ENCODE measurements at regions not wholly inside any gene's neighbourhood (a gene's known extent, or its start where the extent isn't known, plus 50 kb on each side); places are given as distances from the start of the nearest gene placed in this dataset.
"Not testable (repeated sequence)": the region's sequence is repeated elsewhere in the genome, so short reads cannot be mapped to it uniquely, and the experiment has no call there.

- no peak overlapping the region for H3K27ac ChIP-seq (ENCODE audit: low read depth, low read length, severe bottlenecking)
- H3K36me3 ChIP-seq (ENCODE audit: control insufficient read depth, insufficient read depth, low read length), result no peaks in the 10 kb centered on the region
- peaks cover 36% of the 10 kb centered on the region for H3K4me1 ChIP-seq (ENCODE audit: control insufficient read depth, insufficient read depth, low read length, poor library complexity, severe bottlenecking)
- WGBS, 2 experiments (ENCODE audit: insufficient coverage in 2 of 2), result 100% methylated on average over 1 to 4 of the region's 6 CpGs
- no peak overlapping the region for H3K4me3 ChIP-seq (ENCODE audit: extremely low read depth, insufficient read depth, low read length, poor library complexity, severe bottlenecking)
- no peaks in the 10 kb centered on the region for H3K9me3 ChIP-seq (ENCODE audit: control insufficient read depth, low read length)
Measured at GRCh38 chr5:174528821-174529544, 195.4 kb upstream of the MSX2 start.

DNA sequence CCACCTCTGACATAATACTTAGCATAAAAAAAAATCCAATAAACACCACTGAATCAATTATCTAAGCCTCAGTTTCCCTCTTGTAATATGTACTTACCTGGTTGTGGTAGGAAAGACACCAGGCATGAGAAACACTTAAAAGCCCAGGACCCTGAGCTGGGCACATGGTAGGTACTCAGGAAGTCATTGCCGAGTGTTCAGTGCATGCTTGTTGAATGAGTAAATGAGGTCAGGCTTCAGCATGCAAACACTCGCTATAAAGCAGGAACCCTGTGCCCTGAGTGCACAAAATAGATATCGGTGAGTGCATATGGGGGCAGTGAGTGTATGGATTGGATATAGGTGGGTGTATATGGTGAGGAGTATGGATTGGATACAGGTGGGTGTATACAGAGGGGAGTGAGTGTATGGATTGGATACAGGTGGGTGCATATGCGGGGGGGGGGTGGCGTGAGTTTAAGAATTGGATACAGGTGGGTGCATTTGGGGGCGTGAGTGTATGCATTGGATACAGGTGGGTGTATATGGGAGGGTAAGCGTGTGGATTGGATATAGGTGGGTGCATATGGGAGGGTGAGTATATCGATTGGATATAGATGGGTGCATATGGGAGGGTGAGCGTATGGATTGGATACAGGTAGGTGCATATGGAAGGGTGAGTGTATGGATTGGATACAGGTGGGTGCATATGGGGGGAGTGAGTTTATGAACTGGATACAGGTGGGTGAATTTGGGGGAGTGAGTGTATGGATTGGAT lies 194.3 kb upstream of the MSX2 start:
- Histone ChIP-seq H3K27ac (ENCODE audit: low read depth, low read length, severe bottlenecking) (no peak overlapping the region), H3K4me1 (ENCODE audit: control insufficient read depth, insufficient read depth, low read length, poor library complexity, severe bottlenecking) (peaks cover 40% of the 10 kb centered on the region), H3K4me3 (ENCODE audit: extremely low read depth, insufficient read depth, low read length, poor library complexity, severe bottlenecking) (no peak overlapping the region), H3K9me3 (ENCODE audit: control insufficient read depth, low read length) (no peaks in the 10 kb centered on the region), H3K36me3 (ENCODE audit: control insufficient read depth, insufficient read depth, low read length) (no peaks in the 10 kb centered on the region)
- WGBS, 2 experiments (ENCODE audit: insufficient coverage in 2 of 2), result 82 to 87% methylated on average over 7 to 9 of the region's 9 CpGs

- Histone ChIP-seq H3K9me3 (ENCODE audit: control insufficient read depth, low read length) (no peaks in the 10 kb centered on the region), H3K4me3 (ENCODE audit: extremely low read depth, insufficient read depth, low read length, poor library complexity, severe bottlenecking) (no peak overlapping the region), H3K4me1 (ENCODE audit: control insufficient read depth, insufficient read depth, low read length, poor library complexity, severe bottlenecking) (peaks cover 40% of the 10 kb centered on the region), H3K36me3 (ENCODE audit: control insufficient read depth, insufficient read depth, low read length) (no peaks in the 10 kb centered on the region), H3K27ac (ENCODE audit: low read depth, low read length, severe bottlenecking) (peak overlapping the region; percentile 93)
- WGBS, 2 experiments (ENCODE audit: insufficient coverage in 2 of 2), result no CpG with 5 or more reads among the region's 7 CpGs
Measured at GRCh38 chr5:174531782-174532191, 192.6 kb upstream of the MSX2 start.

DNA sequence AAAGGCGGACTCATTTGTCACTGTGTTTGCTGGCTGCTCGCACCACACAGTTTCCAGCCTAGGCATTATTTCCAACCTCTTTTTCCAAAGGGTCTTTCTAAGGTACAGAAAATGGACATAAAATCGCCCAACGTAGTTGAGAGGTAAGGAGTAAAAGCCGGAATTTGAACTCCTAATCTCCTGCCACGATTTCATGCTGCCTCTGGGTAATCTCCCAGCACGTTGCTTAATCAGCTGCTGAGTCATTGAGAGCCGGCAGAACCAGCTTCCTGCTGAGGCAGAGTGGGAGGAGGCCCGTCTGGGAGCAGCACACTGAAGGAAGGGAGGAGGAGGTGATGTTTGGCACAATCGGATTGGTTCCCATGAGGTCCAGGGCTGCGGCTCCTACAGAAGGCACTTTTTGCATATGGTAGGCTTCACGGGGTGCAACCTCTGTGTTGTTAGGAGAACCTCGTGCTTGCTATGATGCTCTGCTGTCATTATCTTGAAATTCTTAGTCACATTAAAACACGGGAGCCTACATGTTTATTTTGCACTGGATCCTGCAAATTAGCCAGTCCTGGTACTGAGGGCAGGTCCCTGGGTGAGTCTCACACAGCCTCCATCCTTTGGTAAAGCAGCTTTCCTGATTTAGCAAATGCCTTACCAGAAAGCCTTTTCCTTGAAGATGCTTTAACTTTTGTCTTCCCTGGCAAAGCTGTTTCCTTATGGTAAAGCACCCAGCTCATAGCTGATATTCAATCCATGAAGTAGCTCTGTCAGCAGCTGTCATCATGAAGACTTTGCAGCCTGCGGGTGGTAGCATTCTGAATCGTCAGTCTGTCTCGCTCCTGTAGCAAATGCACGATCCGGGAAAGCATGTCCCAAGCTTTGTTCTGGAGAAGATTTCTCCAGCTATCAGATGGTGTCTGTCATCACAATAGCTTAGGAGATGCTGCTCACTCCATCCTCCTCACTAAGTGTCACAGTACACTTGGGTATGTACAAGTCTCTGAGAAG lies 191.6 kb upstream of the MSX2 start:
- Histone ChIP-seq H3K36me3 (ENCODE audit: control insufficient read depth, insufficient read depth, low read length) (no peaks in the 10 kb centered on the region), H3K27ac (ENCODE audit: low read depth, low read length, severe bottlenecking) (peak overlapping the region; percentile 93), H3K9me3 (ENCODE audit: control insufficient read depth, low read length) (no peaks in the 10 kb centered on the region), H3K4me3 (ENCODE audit: extremely low read depth, insufficient read depth, low read length, poor library complexity, severe bottlenecking) (peak overlapping the region; percentile 14), H3K4me1 (ENCODE audit: control insufficient read depth, insufficient read depth, low read length, poor library complexity, severe bottlenecking) (peaks cover 39% of the 10 kb centered on the region)
- 14 to 21% methylated on average over 14 to 17 of the region's 19 CpGs for WGBS, 2 experiments (ENCODE audit: insufficient coverage in 2 of 2)

DNA sequence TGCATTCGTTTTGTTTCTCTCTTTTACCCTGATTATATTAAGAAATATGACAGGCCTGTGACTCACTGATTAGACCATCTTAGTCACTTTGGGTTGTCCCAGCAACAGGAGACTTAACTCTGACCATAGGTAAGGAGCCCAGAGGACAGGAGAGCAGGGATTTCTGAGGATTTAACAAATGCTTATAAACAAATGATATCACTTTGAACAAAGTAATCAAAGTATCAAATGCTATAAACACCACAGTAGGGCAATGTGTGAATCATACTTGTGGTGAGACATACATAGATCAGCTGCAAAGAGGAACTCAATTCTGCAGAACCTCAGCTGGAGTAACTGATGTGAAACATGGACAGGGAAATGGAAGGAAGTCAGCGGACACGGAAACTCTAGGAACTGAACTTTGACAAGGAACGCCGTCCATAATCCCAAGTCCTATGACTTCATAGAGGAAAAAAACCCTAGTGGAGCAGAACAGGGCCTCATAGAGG lies 190.6 kb upstream of the MSX2 start:
- 86 to 100% methylated on average over 2 to 4 of the region's 5 CpGs for WGBS, 2 experiments (ENCODE audit: insufficient coverage in 2 of 2)
- peak overlapping the region; percentile 93 for H3K27ac ChIP-seq (ENCODE audit: low read depth, low read length, severe bottlenecking)

GRCh38 chr5:174535669-174536068 lies 188.7 kb upstream of the MSX2 start:
- no peaks in the 10 kb centered on the region for H3K36me3 ChIP-seq (ENCODE audit: control insufficient read depth, insufficient read depth, low read length)
- H3K27ac ChIP-seq (ENCODE audit: low read depth, low read length, severe bottlenecking), result no peak overlapping the region
- 100% methylated on average over 2 of the region's 3 CpGs for WGBS, 2 experiments (ENCODE audit: insufficient coverage in 2 of 2)
- no peaks in the 10 kb centered on the region for H3K9me3 ChIP-seq (ENCODE audit: control insufficient read depth, low read length)
- H3K4me3 ChIP-seq (ENCODE audit: extremely low read depth, insufficient read depth, low read length, poor library complexity, severe bottlenecking), result no peak overlapping the region
- peaks cover 39% of the 10 kb centered on the region for H3K4me1 ChIP-seq (ENCODE audit: control insufficient read depth, insufficient read depth, low read length, poor library complexity, severe bottlenecking)

More for the DNA sequence above, 190.6 kb upstream of the MSX2 start:
- Histone ChIP-seq H3K36me3 (ENCODE audit: control insufficient read depth, insufficient read depth, low read length) (no peaks in the 10 kb centered on the region), H3K9me3 (ENCODE audit: control insufficient read depth, low read length) (no peaks in the 10 kb centered on the region), H3K4me3 (ENCODE audit: extremely low read depth, insufficient read depth, low read length, poor library complexity, severe bottlenecking) (no peak overlapping the region), H3K4me1 (ENCODE audit: control insufficient read depth, insufficient read depth, low read length, poor library complexity, severe bottlenecking) (peaks cover 39% of the 10 kb centered on the region)

DNA sequence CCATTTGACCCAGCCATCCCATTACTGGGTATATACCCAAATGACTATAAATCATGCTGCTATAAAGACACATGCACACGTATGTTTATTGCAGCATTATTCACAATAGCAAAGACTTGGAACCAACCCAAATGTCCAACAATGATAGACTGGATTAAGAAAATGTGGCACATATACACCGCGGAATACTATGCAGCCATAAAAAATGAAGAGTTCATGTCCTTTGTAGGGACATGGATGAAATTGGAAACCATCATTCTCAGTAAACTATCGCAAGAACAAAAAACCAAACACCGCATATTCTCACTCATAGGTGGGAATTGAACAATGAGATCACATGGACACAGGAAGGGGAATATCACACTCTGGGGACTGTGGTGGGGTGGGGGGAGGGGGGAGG lies 184.6 kb upstream of the MSX2 start:
- WGBS, 2 experiments (ENCODE audit: insufficient coverage in 2 of 2), result no CpG with 5 or more reads among the region's 5 CpGs
- not testable (repeated sequence) for H3K4me3 ChIP-seq (ENCODE audit: extremely low read depth, insufficient read depth, low read length, poor library complexity, severe bottlenecking); H3K36me3 ChIP-seq (ENCODE audit: control insufficient read depth, insufficient read depth, low read length); H3K27ac ChIP-seq (ENCODE audit: low read depth, low read length, severe bottlenecking); H3K4me1 ChIP-seq (ENCODE audit: control insufficient read depth, insufficient read depth, low read length, poor library complexity, severe bottlenecking); H3K9me3 ChIP-seq (ENCODE audit: control insufficient read depth, low read length)

DNA sequence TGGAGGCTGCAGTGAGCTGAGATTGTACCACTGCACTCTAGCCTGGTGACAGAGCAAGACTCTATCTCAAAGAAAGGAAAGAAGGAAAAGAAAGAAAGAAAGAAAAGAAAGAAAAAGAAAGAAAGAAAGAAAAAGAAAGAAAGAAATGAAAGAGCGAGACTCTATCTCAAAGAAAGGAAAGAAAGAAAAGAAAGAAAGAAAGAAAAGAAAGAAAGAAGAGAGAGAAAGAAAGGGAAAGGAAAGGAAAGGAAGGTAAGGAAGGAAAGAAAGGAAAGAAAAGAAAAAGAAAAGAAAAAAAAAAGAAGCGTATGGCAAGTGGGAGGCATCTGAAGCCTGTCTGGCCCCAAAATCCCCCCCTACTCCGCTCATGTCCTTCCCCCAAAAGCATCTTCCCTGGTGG lies 182.3 kb upstream of the MSX2 start:
- H3K4me3 ChIP-seq (ENCODE audit: extremely low read depth, insufficient read depth, low read length, poor library complexity, severe bottlenecking), result no peak overlapping the region
- WGBS, 2 experiments (ENCODE audit: insufficient coverage in 2 of 2), result 81 to 93% methylated on average over 2 to 3 of the region's 3 CpGs

DNA sequence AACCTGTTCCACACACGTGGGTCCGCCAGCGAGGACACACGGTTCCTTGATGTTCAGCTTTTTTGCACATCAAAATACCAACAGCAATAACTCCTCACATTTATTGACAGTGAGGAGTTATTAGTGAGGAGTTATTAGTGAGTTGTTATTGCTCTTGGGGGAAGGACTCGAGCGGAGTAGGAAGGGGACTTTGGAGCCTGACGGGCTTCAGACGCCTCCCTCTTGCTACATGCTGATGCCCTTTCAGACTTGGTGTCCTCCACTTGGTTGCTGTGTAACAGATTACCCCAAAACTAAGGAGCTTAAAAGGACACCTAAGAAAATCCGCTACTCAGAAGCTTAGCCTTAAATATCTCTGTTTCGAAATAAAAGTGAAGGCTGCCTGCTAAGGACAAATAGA lies 181.9 kb upstream of the MSX2 start:
- Histone ChIP-seq H3K4me1 (ENCODE audit: control insufficient read depth, insufficient read depth, low read length, poor library complexity, severe bottlenecking) (no peaks in the 10 kb centered on the region), H3K27ac (ENCODE audit: low read depth, low read length, severe bottlenecking) (no peak overlapping the region), H3K36me3 (ENCODE audit: control insufficient read depth, insufficient read depth, low read length) (no peaks in the 10 kb centered on the region), H3K4me3 (ENCODE audit: extremely low read depth, insufficient read depth, low read length, poor library complexity, severe bottlenecking) (no peak overlapping the region), H3K9me3 (ENCODE audit: control insufficient read depth, low read length) (no peaks in the 10 kb centered on the region)
- WGBS, 2 experiments (ENCODE audit: insufficient coverage in 2 of 2), result 97 to 100% methylated on average over 4 to 5 of the region's 10 CpGs

More for the DNA sequence above, 182.3 kb upstream of the MSX2 start:
- Histone ChIP-seq H3K9me3 (ENCODE audit: control insufficient read depth, low read length) (no peaks in the 10 kb centered on the region), H3K27ac (ENCODE audit: low read depth, low read length, severe bottlenecking) (no peak overlapping the region), H3K36me3 (ENCODE audit: control insufficient read depth, insufficient read depth, low read length) (no peaks in the 10 kb centered on the region), H3K4me1 (ENCODE audit: control insufficient read depth, insufficient read depth, low read length, poor library complexity, severe bottlenecking) (no peaks in the 10 kb centered on the region)

GRCh38 chr5:174545926-174546325 lies 178.5 kb upstream of the MSX2 start:
- Histone ChIP-seq H3K27ac (ENCODE audit: low read depth, low read length, severe bottlenecking) (no peak overlapping the region), H3K36me3 (ENCODE audit: control insufficient read depth, insufficient read depth, low read length) (no peaks in the 10 kb centered on the region), H3K9me3 (ENCODE audit: control insufficient read depth, low read length) (no peaks in the 10 kb centered on the region), H3K4me1 (ENCODE audit: control insufficient read depth, insufficient read depth, low read length, poor library complexity, severe bottlenecking) (peaks cover 13% of the 10 kb centered on the region), H3K4me3 (ENCODE audit: extremely low read depth, insufficient read depth, low read length, poor library complexity, severe bottlenecking) (no peak overlapping the region)
- WGBS, 2 experiments (ENCODE audit: insufficient coverage in 2 of 2), result no CpG with 5 or more reads among the region's 3 CpGs
